ENCODE measurements at regions not wholly inside any gene's neighbourhood (a gene's known extent, or its start where the extent isn't known, plus 50 kb on each side); places are given as distances from the start of the nearest gene placed in this dataset.
"Not testable (repeated sequence)": the region's sequence is repeated elsewhere in the genome, so short reads cannot be mapped to it uniquely, and the experiment has no call there.

- POLR2A ChIA-PET, result no interaction called here
Observed at GRCh38 chr6:166236596-166236995, 68.9 kb upstream of the TBXT start.

DNA sequence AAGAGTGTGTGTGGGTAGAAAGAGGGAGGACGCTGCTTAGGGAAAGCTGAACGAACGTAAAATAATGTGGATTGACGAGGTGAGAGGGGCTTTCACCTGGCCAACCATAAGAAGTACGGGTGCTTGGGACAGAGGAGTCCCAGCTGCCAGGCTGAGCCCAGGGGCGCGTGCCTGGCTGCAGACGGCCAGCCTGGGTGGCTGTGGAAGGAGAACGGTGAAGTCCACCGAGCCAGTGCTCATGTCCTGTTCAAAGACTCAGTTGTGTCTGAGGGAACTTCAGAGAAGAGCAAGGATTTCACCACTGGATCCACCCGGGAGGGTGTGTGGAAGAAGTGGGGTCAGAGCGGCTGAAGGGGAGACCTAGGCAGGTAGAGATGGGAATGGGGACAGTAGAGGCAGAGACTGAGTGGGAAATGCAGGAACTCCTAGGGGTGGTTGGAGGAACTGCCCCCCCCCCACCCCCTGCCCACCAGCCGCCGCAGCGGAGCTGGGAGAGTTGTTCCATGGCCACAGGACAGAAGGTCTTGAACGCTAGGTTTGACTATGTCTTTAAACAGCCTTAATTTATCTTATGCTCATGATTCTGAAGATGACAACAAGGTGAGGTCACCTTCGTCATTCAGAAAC lies 68.1 kb upstream of the TBXT start:
- POLR2A ChIA-PET, result interaction anchor here (1.2 kb wide), 1 partner anchor 12 kb away, joined by 3 read pairs; no protein-coding TSS in a partner anchor
- no peak for DNase-seq (ENCODE audit: extremely low spot score)
- CTCF ChIA-PET, result no interaction called here
- TF ChIP-seq ELF4 (IDR thresholded peaks at IDR 0.05), result no peak
- TF ChIP-seq, protein P1, sequence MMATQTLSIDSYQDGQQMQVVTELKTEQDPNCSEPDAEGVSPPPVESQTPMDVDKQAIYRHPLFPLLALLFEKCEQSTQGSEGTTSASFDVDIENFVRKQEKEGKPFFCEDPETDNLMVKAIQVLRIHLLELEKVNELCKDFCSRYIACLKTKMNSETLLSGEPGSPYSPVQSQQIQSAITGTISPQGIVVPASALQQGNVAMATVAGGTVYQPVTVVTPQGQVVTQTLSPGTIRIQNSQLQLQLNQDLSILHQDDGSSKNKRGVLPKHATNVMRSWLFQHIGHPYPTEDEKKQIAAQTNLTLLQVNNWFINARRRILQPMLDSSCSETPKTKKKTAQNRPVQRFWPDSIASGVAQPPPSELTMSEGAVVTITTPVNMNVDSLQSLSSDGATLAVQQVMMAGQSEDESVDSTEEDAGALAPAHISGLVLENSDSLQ (IDR thresholded peaks at IDR 0.05), result no peak
- no peak for TF ChIP-seq CTBP1 (IDR thresholded peaks at IDR 0.05; ENCODE audit: borderline replicate concordance)
- no peak for TF ChIP-seq BHLHE40 (IDR thresholded peaks at IDR 0.05; ENCODE audit: borderline replicate concordance)
- TF ChIP-seq FOXM1 (IDR thresholded peaks at IDR 0.05; ENCODE audit: borderline replicate concordance), result no peak
- no peak for TF ChIP-seq ARNT (IDR thresholded peaks at IDR 0.05)

More at GRCh38 chr6:166236596-166236995, 68.9 kb upstream of the TBXT start:
- TF ChIP-seq L3MBTL2 (conservative IDR thresholded peaks at IDR 0.05) (no peak), ELF4 (IDR thresholded peaks at IDR 0.05) (no peak), FOXK2 (IDR thresholded peaks at IDR 0.05) (no peak), CTBP1 (IDR thresholded peaks at IDR 0.05; ENCODE audit: borderline replicate concordance) (no peak), FOXM1 (IDR thresholded peaks at IDR 0.05; ENCODE audit: borderline replicate concordance) (no peak), ARNT (IDR thresholded peaks at IDR 0.05) (no peak), NFRKB (IDR thresholded peaks at IDR 0.05) (no peak), ZNF384 (IDR thresholded peaks at IDR 0.05) (no peak), SUZ12 (IDR thresholded peaks at IDR 0.05) (no peak), LEF1 (IDR thresholded peaks at IDR 0.05; ENCODE audit: borderline replicate concordance) (no peak), TARDBP (IDR thresholded peaks at IDR 0.05) (no peak), FOXA1 (IDR thresholded peaks at IDR 0.05) (no peak), BHLHE40 (IDR thresholded peaks at IDR 0.05; ENCODE audit: borderline replicate concordance) (no peak), SP1 (IDR thresholded peaks at IDR 0.05) (no peak), HDGF (IDR thresholded peaks at IDR 0.05; ENCODE audit: borderline replicate concordance) (no peak)
- TF ChIP-seq, protein P1 (IDR thresholded peaks at IDR 0.05), result no peak
- CTCF ChIA-PET, result no interaction called here
- DNase-seq (ENCODE audit: extremely low spot score), result no peak

GRCh38 chr6:166231181-166231580 lies 63.5 kb upstream of the TBXT start:
- POLR2A ChIA-PET; DNase-seq (ENCODE audit: extremely low spot score); CTCF ChIA-PET: not testable (repeated sequence)

DNA sequence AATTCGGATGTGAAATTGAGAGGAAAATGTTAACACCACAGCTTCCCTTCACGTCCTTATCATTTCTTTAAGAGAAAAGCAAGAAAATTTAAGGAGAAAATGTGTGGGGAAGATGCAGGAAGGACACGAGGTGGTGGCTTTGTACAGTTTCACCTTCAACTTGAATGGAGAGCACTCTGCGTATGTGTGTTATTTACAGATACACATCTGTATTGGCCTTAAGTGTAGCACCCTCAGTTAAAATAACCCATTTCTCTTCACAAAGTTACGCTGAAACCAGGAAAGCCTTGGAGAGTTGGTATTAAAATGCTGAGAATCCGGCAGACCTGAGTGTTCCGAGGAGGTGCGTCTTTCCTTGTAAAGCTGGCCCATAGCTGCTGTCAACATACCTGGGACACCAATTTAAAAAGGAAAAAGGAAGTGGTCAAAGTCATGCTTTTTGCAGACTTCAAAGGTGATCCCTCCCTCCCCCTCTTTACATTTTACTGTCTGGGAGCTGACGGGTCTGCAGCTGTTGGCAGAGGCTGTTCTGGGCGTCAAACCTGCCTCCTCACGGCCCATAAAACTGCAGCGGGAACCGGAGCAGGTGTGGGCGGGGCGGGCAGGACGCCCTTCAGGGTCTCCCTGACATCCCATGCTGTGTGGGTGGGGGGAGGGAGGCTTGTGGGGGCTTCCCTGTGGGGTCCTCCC lies 61.3 kb upstream of the TBXT start:
- POLR2A ChIA-PET, result no interaction called here
- DNase-seq (ENCODE audit: extremely low spot score), result no peak
- TF ChIP-seq ZNF384 (IDR thresholded peaks at IDR 0.05), result no peak
- TF ChIP-seq FOXA1 (IDR thresholded peaks at IDR 0.05), result no peak
- CTCF ChIA-PET, result no interaction called here

DNA sequence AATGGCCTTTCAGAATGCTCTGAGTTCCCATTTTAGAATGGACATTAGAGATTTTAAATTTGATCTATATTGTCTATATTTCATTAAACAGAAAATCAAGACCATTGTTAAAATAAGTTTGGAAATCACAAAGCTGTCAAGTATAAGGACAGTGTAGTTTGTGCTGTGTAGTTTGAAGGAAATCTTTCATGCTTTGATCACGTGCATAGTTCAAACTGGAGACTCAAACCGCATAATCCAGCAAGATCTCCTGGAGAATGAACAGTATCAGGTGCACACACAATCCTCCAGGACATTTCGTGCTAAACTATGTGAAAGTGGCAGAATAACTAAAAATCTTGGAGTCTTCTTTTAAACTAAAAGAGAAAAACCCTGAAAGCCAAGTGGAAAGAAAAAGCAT lies 60.8 kb upstream of the TBXT start:
- DNase-seq (ENCODE audit: extremely low spot score), result no peak
- POLR2A ChIA-PET, result no interaction called here
- CTCF ChIA-PET, result no interaction called here
- TF ChIP-seq CTBP1 (IDR thresholded peaks at IDR 0.05; ENCODE audit: borderline replicate concordance), result no peak
- no peak for TF ChIP-seq TARDBP (IDR thresholded peaks at IDR 0.05)
- TF ChIP-seq, protein P1 (IDR thresholded peaks at IDR 0.05), result no peak
- no peak for TF ChIP-seq FOXM1 (IDR thresholded peaks at IDR 0.05; ENCODE audit: borderline replicate concordance)
- TF ChIP-seq ZNF384 (IDR thresholded peaks at IDR 0.05), result no peak
- no peak for TF ChIP-seq FOXA1 (IDR thresholded peaks at IDR 0.05)
- no peak for TF ChIP-seq FOXK2 (IDR thresholded peaks at IDR 0.05)
- TF ChIP-seq ELF4 (IDR thresholded peaks at IDR 0.05), result no peak
- no peak for TF ChIP-seq NFRKB (IDR thresholded peaks at IDR 0.05)
- TF ChIP-seq BHLHE40 (IDR thresholded peaks at IDR 0.05; ENCODE audit: borderline replicate concordance), result no peak
- TF ChIP-seq L3MBTL2 (conservative IDR thresholded peaks at IDR 0.05), result no peak
- TF ChIP-seq HDGF (IDR thresholded peaks at IDR 0.05; ENCODE audit: borderline replicate concordance), result no peak
- TF ChIP-seq ARNT (IDR thresholded peaks at IDR 0.05), result no peak
- no peak for TF ChIP-seq LEF1 (IDR thresholded peaks at IDR 0.05; ENCODE audit: borderline replicate concordance)
- TF ChIP-seq SUZ12 (IDR thresholded peaks at IDR 0.05), result no peak

DNA sequence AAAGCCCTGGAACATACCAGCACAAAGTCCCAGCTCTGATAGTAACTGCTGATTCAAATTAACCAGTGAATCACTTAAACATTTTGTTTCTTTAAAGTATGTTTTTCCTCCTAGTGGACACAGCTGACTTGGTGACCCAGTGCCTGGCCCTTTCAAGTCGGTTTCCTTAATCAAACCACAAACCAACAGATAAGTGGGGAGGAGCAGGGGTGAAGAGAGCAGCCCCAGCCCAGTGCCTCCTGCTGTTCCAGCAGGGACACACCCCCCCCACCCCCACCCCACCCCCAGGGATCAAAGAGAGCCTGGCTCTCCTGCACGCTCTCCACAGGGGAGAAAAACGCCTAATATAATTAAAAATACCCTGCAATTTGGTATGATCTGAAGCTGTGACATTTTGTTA lies 55.4 kb upstream of the TBXT start:
- POLR2A ChIA-PET, result no interaction called here
- CTCF ChIA-PET, result no interaction called here
- TF ChIP-seq ELF4 (IDR thresholded peaks at IDR 0.05) (no peak), FOXK2 (IDR thresholded peaks at IDR 0.05) (no peak), HDGF (IDR thresholded peaks at IDR 0.05; ENCODE audit: borderline replicate concordance) (no peak)
- TF ChIP-seq, protein P1 (IDR thresholded peaks at IDR 0.05), result no peak
- no peak for DNase-seq (ENCODE audit: extremely low spot score)

All from HEK293T (cell line).